K562 (cell line): ENCODE measurements at regions not wholly inside any gene's neighbourhood (a gene's known extent, or its start where the extent isn't known, plus 50 kb on each side); places are given as distances from the start of the nearest gene placed in this dataset.
"Not testable (repeated sequence)": the region's sequence is repeated elsewhere in the genome, so short reads cannot be mapped to it uniquely, and the experiment has no call there.

Source experiments
- CEBPB ChIP-seq: fragments of 450-650 bp; IDR thresholded peaks from 2 replicates; pipeline ENCODE4 v1.6.1; 2016; ENCODE audit warnings: missing genetic modification characterization, missing compliant biosample characterization
- CTCF ChIP-seq, 3 experiments: IDR thresholded peaks in 2 of 3; conservative IDR thresholded peaks in 1 of 3; 2 replicates each; pipeline ENCODE4 v1.5.1; 2011 to 2012; ENCODE audit warnings: low read length in 3 of 3, mild to moderate bottlenecking in 3 of 3, control low read depth in 2 of 3, improper control_type of control experiment in 1 of 3, inconsistent platforms in 1 of 3, low read depth in 1 of 3, mixed read lengths in 1 of 3, moderate library complexity in 1 of 3; ENCODE audit not compliant: insufficient read depth in 2 of 3
- EHMT2 ChIP-seq: fragments of 450-650 bp; IDR thresholded peaks from 2 replicates; pipeline ENCODE4 v1.6.1; 2018; ENCODE audit warnings: antibody characterized with exemption
- POLR2A ChIP-seq: fragments of 450-650 bp; conservative IDR thresholded peaks from 2 replicates; pipeline ENCODE4 v1.6.1; 2016
- POLR2AphosphoS5 ChIP-seq: IDR thresholded peaks from 2 replicates; pipeline ENCODE4 v1.6.1; 2011; ENCODE audit warnings: mild to moderate bottlenecking, low read depth, low read length, moderate library complexity; ENCODE audit not compliant: control insufficient read depth, insufficient read depth
- REST ChIP-seq, 2 experiments: fragments of 450-650 bp; formaldehyde crosslinking in 1 of 2; IDR thresholded peaks; 2 replicates each; pipeline versions ENCODE4 v1.4.0 to v1.6.1; 2014 to 2020; ENCODE audit warnings: mild to moderate bottlenecking in 2 of 2, borderline replicate concordance in 1 of 2, low read depth in 1 of 2
- SMARCA4 ChIP-seq: fragments of 450-650 bp; IDR thresholded peaks from 2 replicates; pipeline ENCODE4 v1.6.1; 2016
- YBX1 ChIP-seq: fragments of 450-650 bp; IDR thresholded peaks from 2 replicates; pipeline ENCODE4 v1.7.1; 2016; ENCODE audit warnings: mild to moderate bottlenecking
- ZNF77 ChIP-seq: fragments of 250-450 bp; sonication (Bioruptor Pico); IDR thresholded peaks from 2 replicates; pipeline ENCODE4 v1.5.0; 2020
- TF ChIP-seq, protein P1 (sequence below): fragments of 450-650 bp; IDR thresholded peaks from 2 replicates; pipeline ENCODE4 v1.6.1; 2016; ENCODE audit warnings: mild to moderate bottlenecking

- TF ChIP-seq EHMT2; YBX1; CEBPB; CTCF (IDR thresholded peaks at IDR 0.05 in 2 of 3, conservative IDR thresholded peaks at IDR 0.05 in 1 of 3; ENCODE audit: insufficient read depth in 2 of 3, low read depth in 1 of 3, low read length in 3 of 3); POLR2AphosphoS5; REST (IDR thresholded peaks at IDR 0.05; ENCODE audit: borderline replicate concordance); REST (CRISPR knock-in tag; IDR thresholded peaks at IDR 0.05; ENCODE audit: low read depth); ZNF77 (CRISPR knock-in tag): not testable (repeated sequence)
- TF ChIP-seq POLR2A (peak; percentile 65), SMARCA4 (0 out of 2 replicates have a peak, but pooled peaks have one; percentile 22)
- TF ChIP-seq, protein P1, sequence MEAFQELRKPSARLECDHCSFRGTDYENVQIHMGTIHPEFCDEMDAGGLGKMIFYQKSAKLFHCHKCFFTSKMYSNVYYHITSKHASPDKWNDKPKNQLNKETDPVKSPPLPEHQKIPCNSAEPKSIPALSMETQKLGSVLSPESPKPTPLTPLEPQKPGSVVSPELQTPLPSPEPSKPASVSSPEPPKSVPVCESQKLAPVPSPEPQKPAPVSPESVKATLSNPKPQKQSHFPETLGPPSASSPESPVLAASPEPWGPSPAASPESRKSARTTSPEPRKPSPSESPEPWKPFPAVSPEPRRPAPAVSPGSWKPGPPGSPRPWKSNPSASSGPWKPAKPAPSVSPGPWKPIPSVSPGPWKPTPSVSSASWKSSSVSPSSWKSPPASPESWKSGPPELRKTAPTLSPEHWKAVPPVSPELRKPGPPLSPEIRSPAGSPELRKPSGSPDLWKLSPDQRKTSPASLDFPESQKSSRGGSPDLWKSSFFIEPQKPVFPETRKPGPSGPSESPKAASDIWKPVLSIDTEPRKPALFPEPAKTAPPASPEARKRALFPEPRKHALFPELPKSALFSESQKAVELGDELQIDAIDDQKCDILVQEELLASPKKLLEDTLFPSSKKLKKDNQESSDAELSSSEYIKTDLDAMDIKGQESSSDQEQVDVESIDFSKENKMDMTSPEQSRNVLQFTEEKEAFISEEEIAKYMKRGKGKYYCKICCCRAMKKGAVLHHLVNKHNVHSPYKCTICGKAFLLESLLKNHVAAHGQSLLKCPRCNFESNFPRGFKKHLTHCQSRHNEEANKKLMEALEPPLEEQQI, result not testable (repeated sequence)
Measured at GRCh38 chr2:111494981-111495315, 374.2 kb downstream of the BCL2L11 start.
